Stimulated activated CD8-positive, alpha-beta memory T cell treated with anti-CD3 and anti-CD28 coated beads, Interleukin-15, amount 100 ng/mL, for 4 hours (primary cell): ENCODE measurements at regions not wholly inside any gene's neighbourhood (a gene's known extent, or its start where the extent isn't known, plus 50 kb on each side); places are given as distances from the start of the nearest gene placed in this dataset.

ENCODE experiments used
- DNase-seq, 2 donors: peaks; one replicate each; pipeline ENCODE4 v3.0.0-alpha.2; 2020; ENCODE audit warnings: low read depth in 2 of 2

- DNase-seq: no peak
Measured at GRCh38 chr20:53695797-53696527, 102.3 kb upstream of the ZNF217 start.

- DNase-seq: no peak
Measured at GRCh38 chr20:53693262-53693871, 99.7 kb upstream of the ZNF217 start.

- DNase-seq: no peak
Measured at GRCh38 chr20:53692465-53693067, 98.9 kb upstream of the ZNF217 start.

- DNase-seq: no peak
Measured at GRCh38 chr20:53691811-53692192, 98.2 kb upstream of the ZNF217 start.

- no peak for DNase-seq
Measured at GRCh38 chr20:53691060-53691810, 97.6 kb upstream of the ZNF217 start.

- DNase-seq: no peak
Measured at GRCh38 chr20:53688085-53688484, 94.4 kb upstream of the ZNF217 start.

GRCh38 chr20:53685070-53685595 lies 91.5 kb upstream of the ZNF217 start:
- no peak for DNase-seq

- no peak for DNase-seq
Measured at GRCh38 chr20:53683506-53683905, 89.9 kb upstream of the ZNF217 start.

- no peak for DNase-seq
Measured at GRCh38 chr20:53681352-53682212, 87.9 kb upstream of the ZNF217 start.

- no peak for DNase-seq
Measured at GRCh38 chr20:53679597-53680309, 86.1 kb upstream of the ZNF217 start.

GRCh38 chr20:53678990-53679596 lies 85.5 kb upstream of the ZNF217 start:
- no peak for DNase-seq

GRCh38 chr20:53678315-53678989 lies 84.8 kb upstream of the ZNF217 start:
- no peak for DNase-seq

GRCh38 chr20:53677447-53678314 lies 84.0 kb upstream of the ZNF217 start:
- no peak for DNase-seq

GRCh38 chr20:53676987-53677386 lies 83.3 kb upstream of the ZNF217 start:
- no peak for DNase-seq

- DNase-seq: no peak
Measured at GRCh38 chr20:53676519-53676822, 82.8 kb upstream of the ZNF217 start.

GRCh38 chr20:53672484-53673129 lies 79.0 kb upstream of the ZNF217 start:
- DNase-seq: no peak

- DNase-seq: no peak
Measured at GRCh38 chr20:53671370-53671769, 77.7 kb upstream of the ZNF217 start.
